ENCODE measurements at regions not wholly inside any gene's neighbourhood (a gene's known extent, or its start where the extent isn't known, plus 50 kb on each side); places are given as distances from the start of the nearest gene placed in this dataset.
"Not testable (repeated sequence)": the region's sequence is repeated elsewhere in the genome, so short reads cannot be mapped to it uniquely, and the experiment has no call there.

DNA sequence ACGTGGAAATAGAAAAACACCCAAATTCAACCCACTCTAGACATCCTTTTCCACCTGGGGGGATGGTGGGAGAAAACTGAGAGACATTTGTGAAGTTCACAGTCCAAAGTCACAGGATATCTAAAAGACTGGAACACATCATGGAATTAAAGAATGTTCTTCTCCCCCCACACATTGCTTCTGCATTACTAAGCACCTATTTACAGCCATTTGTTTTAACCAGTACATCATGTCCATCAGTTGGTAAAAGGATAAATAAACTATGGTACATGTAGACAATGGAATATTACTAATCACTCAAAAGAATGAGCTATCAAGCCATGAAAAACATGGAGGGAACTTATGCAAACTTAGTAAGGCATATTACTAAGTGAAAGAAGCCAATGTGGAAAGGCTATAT, 185.5 kb upstream of the ANXA10 start:
- Histone ChIP-seq H3K27me3 (no peaks in the 10 kb centered on the region), H3K9me3 (ENCODE audit: low read depth) (no peaks in the 10 kb centered on the region), H3K27ac (no peak overlapping the region), H3K4me3 (no peak overlapping the region), H3K4me1 (ENCODE audit: low read depth) (no peaks in the 10 kb centered on the region), H3K36me3 (no peaks in the 10 kb centered on the region)
- DNase-seq (ENCODE audit: low read depth in 1 of 2, low spot score in 1 of 2): no peak
- TF ChIP-seq CTCF (IDR thresholded peaks at IDR 0.05; ENCODE audit: low read depth, low read length): no peak

DNA sequence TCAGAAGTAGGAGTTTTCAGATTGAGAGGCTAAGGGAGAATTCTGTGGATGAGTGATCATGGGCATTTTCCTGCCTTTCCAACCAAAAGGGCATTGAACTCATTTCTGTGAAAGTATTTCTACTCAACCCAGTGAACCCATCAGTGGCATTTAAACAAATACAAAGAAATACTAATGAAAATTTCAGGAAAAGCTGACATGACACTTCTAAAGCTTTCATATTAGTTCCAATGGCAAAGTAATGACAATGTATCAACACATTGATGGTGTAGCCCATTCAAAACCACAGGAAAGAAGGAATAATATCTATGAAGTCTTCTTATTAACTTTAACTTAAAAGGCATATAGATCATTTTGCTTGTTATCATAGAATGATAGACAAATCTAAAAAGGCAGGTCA, 183.5 kb upstream of the ANXA10 start:
- no peak overlapping the region for H3K4me3 ChIP-seq
- H3K9me3 ChIP-seq (ENCODE audit: low read depth): no peaks in the 10 kb centered on the region
- H3K27me3 ChIP-seq: no peaks in the 10 kb centered on the region
- no peak for DNase-seq (ENCODE audit: low read depth in 1 of 2, low spot score in 1 of 2)
- H3K4me1 ChIP-seq (ENCODE audit: low read depth): no peaks in the 10 kb centered on the region
- H3K36me3 ChIP-seq: no peaks in the 10 kb centered on the region
- H3K27ac ChIP-seq: no peak overlapping the region
- TF ChIP-seq CTCF (IDR thresholded peaks at IDR 0.05; ENCODE audit: low read depth, low read length): no peak

- DNase-seq (ENCODE audit: low read depth in 1 of 2, low spot score in 1 of 2); H3K4me1 ChIP-seq (ENCODE audit: low read depth); H3K9me3 ChIP-seq (ENCODE audit: low read depth); H3K27ac ChIP-seq; H3K36me3 ChIP-seq; H3K4me3 ChIP-seq; H3K27me3 ChIP-seq: not testable (repeated sequence)
Observed at GRCh38 chr4:167912535-167912934, 179.8 kb upstream of the ANXA10 start.

- no peak for TF ChIP-seq CTCF (IDR thresholded peaks at IDR 0.05; ENCODE audit: low read depth, low read length)
- H3K9me3 ChIP-seq (ENCODE audit: low read depth): no peaks in the 10 kb centered on the region
- H3K4me1 ChIP-seq (ENCODE audit: low read depth): no peaks in the 10 kb centered on the region
- peak in 1 of 2 donors; percentile 6 for DNase-seq (ENCODE audit: low read depth in 1 of 2, low spot score in 1 of 2)
- no peaks in the 10 kb centered on the region for H3K27me3 ChIP-seq
- no peaks in the 10 kb centered on the region for H3K36me3 ChIP-seq
- H3K4me3 ChIP-seq: no peak overlapping the region
- H3K27ac ChIP-seq: no peak overlapping the region
Observed at GRCh38 chr4:167918077-167918476, 174.3 kb upstream of the ANXA10 start.

GRCh38 chr4:167930166-167930565, 162.2 kb upstream of the ANXA10 start:
- H3K4me1 ChIP-seq (ENCODE audit: low read depth): no peaks in the 10 kb centered on the region
- no peak for TF ChIP-seq CTCF (IDR thresholded peaks at IDR 0.05; ENCODE audit: low read depth, low read length)
- H3K27me3 ChIP-seq: no peaks in the 10 kb centered on the region
- no peaks in the 10 kb centered on the region for H3K9me3 ChIP-seq (ENCODE audit: low read depth)
- no peak for DNase-seq (ENCODE audit: low read depth in 1 of 2, low spot score in 1 of 2)
- no peaks in the 10 kb centered on the region for H3K36me3 ChIP-seq
- H3K27ac ChIP-seq: no peak overlapping the region
- H3K4me3 ChIP-seq: no peak overlapping the region

DNA sequence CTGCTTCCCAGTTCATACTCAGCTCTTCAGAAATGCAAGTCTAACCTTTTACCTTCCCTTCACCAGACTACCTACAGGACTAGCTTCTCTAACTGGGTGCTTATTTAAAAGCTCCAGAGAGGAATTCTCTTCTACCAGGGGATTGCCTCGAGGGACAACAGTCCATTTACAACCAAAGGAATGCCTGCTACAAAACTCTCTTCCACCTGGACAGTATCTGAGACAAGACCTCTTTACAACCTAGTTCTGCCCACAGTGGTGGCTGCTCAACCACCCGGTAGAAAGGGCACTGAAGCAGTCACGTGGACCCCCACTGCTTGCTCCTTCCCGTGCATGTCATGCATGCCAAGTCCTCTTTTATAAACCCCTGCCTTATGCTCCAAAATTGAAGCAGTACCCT, 158.1 kb upstream of the ANXA10 start:
- no peak overlapping the region for H3K4me3 ChIP-seq
- DNase-seq (ENCODE audit: low read depth in 1 of 2, low spot score in 1 of 2): no peak
- no peak overlapping the region for H3K27ac ChIP-seq
- no peaks in the 10 kb centered on the region for H3K36me3 ChIP-seq
- no peaks in the 10 kb centered on the region for H3K9me3 ChIP-seq (ENCODE audit: low read depth)
- TF ChIP-seq CTCF (IDR thresholded peaks at IDR 0.05; ENCODE audit: low read depth, low read length): no peak
- H3K27me3 ChIP-seq: no peaks in the 10 kb centered on the region
- no peaks in the 10 kb centered on the region for H3K4me1 ChIP-seq (ENCODE audit: low read depth)

Data from cardiac muscle cell (in vitro differentiated cells and primary cell).